Glutamatergic neuron (in vitro differentiated cells): ENCODE measurements at regions not wholly inside any gene's neighbourhood (a gene's known extent, or its start where the extent isn't known, plus 50 kb on each side); places are given as distances from the start of the nearest gene placed in this dataset.

Experiments used
- DNase-seq: peaks from one replicate; pipeline ENCODE4 v3.0.0; 2022
- H3K27ac Mint-ChIP-seq: one replicate; pipeline ENCODE4 v1.8.0; 2020; ENCODE audit warnings: mild to moderate bottlenecking, mixed read lengths, inconsistent platforms; ENCODE audit not compliant: unreplicated experiment
- H3K27me3 Mint-ChIP-seq: one replicate; pipeline ENCODE4 v1.8.0; 2020; ENCODE audit warnings: mild to moderate bottlenecking, moderate library complexity, mixed read lengths, inconsistent platforms; ENCODE audit not compliant: unreplicated experiment
- H3K36me3 Mint-ChIP-seq: one replicate; pipeline ENCODE4 v1.8.0; 2020; ENCODE audit warnings: mild to moderate bottlenecking, mixed read lengths, inconsistent platforms; ENCODE audit not compliant: unreplicated experiment
- H3K4me1 Mint-ChIP-seq: one replicate; pipeline ENCODE4 v1.8.0; 2020; ENCODE audit warnings: mild to moderate bottlenecking, low read depth, mixed read lengths, inconsistent platforms; ENCODE audit not compliant: unreplicated experiment
- H3K4me3 Mint-ChIP-seq: one replicate; pipeline ENCODE4 v1.8.0; 2020; ENCODE audit warnings: mild to moderate bottlenecking, mixed read lengths, inconsistent platforms; ENCODE audit not compliant: unreplicated experiment
- H3K9me3 Mint-ChIP-seq: one replicate; pipeline ENCODE4 v1.8.0; 2020; ENCODE audit warnings: mild to moderate bottlenecking, moderate library complexity, mixed read lengths, inconsistent platforms; ENCODE audit not compliant: unreplicated experiment
- TF ChIP-seq, protein P1 (sequence below): fragments of 200-600 bp; sonication (generic); IDR thresholded peaks from one replicate; pipeline ENCODE4 v1.5.0; 2021; ENCODE audit not compliant: partially characterized antibody, unreplicated experiment

DNA sequence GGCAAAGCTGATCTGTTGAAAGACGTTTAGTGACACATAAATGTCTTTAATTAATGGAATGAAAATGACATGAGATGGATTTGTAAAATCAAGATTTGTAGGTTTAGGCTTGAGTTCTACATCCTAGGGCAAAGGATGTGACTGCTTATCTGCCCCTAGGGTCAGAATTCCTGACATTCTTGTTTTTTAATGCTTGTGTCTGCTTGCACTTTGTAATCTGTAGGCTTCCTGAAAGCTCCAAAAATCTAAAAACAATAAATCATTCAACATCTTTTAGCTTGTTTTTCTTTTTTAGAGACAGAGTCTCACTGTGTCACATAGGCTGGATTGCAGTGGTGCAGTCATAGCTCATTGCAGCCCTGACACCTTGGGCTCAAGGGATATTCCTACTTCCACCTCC, 107.9 kb upstream of the MLIP start:
- Mint-ChIP-seq H3K4me3 (no peak overlapping the region), H3K36me3 (no peaks in the 10 kb centered on the region), H3K4me1 (no peaks in the 10 kb centered on the region), H3K27me3 (peaks cover 2% of the 10 kb centered on the region), H3K9me3 (no peaks in the 10 kb centered on the region), H3K27ac (no peak overlapping the region)
- TF ChIP-seq, protein P1, sequence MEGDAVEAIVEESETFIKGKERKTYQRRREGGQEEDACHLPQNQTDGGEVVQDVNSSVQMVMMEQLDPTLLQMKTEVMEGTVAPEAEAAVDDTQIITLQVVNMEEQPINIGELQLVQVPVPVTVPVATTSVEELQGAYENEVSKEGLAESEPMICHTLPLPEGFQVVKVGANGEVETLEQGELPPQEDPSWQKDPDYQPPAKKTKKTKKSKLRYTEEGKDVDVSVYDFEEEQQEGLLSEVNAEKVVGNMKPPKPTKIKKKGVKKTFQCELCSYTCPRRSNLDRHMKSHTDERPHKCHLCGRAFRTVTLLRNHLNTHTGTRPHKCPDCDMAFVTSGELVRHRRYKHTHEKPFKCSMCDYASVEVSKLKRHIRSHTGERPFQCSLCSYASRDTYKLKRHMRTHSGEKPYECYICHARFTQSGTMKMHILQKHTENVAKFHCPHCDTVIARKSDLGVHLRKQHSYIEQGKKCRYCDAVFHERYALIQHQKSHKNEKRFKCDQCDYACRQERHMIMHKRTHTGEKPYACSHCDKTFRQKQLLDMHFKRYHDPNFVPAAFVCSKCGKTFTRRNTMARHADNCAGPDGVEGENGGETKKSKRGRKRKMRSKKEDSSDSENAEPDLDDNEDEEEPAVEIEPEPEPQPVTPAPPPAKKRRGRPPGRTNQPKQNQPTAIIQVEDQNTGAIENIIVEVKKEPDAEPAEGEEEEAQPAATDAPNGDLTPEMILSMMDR = no peak
- no peak for DNase-seq

DNA sequence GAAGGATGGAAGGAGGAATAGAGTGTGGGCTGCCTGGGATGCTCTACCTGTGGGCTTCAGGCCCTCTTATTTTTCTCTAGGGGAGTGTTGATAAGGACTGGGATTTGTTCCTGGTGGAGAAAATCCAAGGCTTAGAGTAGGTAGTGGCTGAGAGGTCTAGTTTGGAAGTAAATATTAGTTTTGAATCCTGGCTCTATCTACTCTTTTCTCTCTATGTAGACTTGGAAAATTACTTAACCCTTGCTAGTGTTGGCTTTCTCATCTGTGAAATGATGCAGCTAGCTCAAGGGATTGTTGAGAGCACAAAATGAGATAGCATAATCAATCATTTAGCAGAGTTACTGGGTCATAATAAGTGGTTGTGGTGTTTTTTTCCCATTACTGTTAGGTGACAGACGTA, 102.7 kb upstream of the MLIP start:
- H3K9me3 Mint-ChIP-seq = no peaks in the 10 kb centered on the region
- no peak overlapping the region for H3K4me3 Mint-ChIP-seq
- no peak overlapping the region for H3K27ac Mint-ChIP-seq
- no peaks in the 10 kb centered on the region for H3K4me1 Mint-ChIP-seq
- no peak for DNase-seq
- H3K27me3 Mint-ChIP-seq = no peaks in the 10 kb centered on the region
- no peaks in the 10 kb centered on the region for H3K36me3 Mint-ChIP-seq
- TF ChIP-seq, protein P1 = no peak

GRCh38 chr6:54009052-54009654, 102.1 kb upstream of the MLIP start:
- Mint-ChIP-seq H3K27ac (no peak overlapping the region), H3K4me3 (no peak overlapping the region), H3K36me3 (no peaks in the 10 kb centered on the region), H3K9me3 (peaks cover 1% of the 10 kb centered on the region), H3K27me3 (no peaks in the 10 kb centered on the region), H3K4me1 (no peaks in the 10 kb centered on the region)
- TF ChIP-seq, protein P1 = no peak
- no peak for DNase-seq

GRCh38 chr6:54010340-54011276, 100.6 kb upstream of the MLIP start:
- Mint-ChIP-seq H3K36me3 (no peaks in the 10 kb centered on the region), H3K27me3 (no peaks in the 10 kb centered on the region), H3K27ac (no peak overlapping the region), H3K4me3 (no peak overlapping the region), H3K9me3 (peaks cover 1% of the 10 kb centered on the region), H3K4me1 (no peaks in the 10 kb centered on the region)
- TF ChIP-seq, protein P1 = no peak
- DNase-seq = no peak

DNA sequence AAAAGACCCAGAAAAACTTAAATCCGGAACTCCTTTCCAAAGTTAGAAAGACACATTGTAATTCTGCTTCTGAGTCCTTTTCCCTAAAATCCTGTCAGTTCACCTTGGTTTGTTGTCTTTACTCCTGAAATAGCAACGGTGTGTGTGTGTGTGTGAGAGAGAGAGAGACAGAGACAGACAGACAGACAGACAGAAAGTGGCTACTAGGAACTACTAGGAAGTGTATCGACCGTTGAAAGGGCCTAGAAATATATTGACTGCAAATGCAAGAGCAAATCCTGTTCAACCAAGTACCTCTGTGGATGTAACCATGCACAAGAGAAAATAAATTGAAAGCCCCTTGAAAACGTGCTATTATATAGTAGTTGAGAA, 100.0 kb upstream of the MLIP start:
- Mint-ChIP-seq H3K27me3 (no peaks in the 10 kb centered on the region), H3K9me3 (peaks cover 1% of the 10 kb centered on the region), H3K4me1 (no peaks in the 10 kb centered on the region), H3K4me3 (no peak overlapping the region), H3K27ac (no peak overlapping the region), H3K36me3 (no peaks in the 10 kb centered on the region)
- TF ChIP-seq, protein P1 = no peak
- DNase-seq = no peak
